NCI-H82 treated with DMSO at 0.1 percent for 48 hours (cell line): ENCODE measurements at regions not wholly inside any gene's neighbourhood (a gene's known extent, or its start where the extent isn't known, plus 50 kb on each side); places are given as distances from the start of the nearest gene placed in this dataset.
"Not testable (repeated sequence)": the region's sequence is repeated elsewhere in the genome, so short reads cannot be mapped to it uniquely, and the experiment has no call there.

Experiments
- DNase-seq: peaks from one replicate; lab custom pipeline; 2025; ENCODE audit not compliant: unreplicated experiment; lab: John Stamatoyannopoulos, UW

DNA sequence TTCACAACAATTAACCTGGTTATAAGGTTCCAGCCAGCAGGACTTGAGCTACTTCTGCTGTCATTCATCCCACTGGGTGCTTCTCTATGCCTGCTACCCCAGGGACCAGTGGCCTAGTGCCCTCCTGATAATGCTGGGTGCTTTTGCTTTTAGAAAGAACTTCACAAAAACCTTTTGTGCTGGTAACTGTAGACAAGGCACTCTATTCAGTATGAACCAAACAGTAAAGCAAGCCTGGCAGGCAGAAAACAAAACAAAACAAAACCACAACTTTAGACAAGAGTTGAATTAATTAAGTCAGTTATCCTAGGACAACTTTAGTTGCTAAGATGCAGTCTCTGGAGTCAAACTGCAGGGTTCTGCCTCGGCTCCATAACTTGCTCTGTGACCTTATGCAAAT lies 61.9 kb upstream of the ADGRL2 start:
- DNase-seq, result no peak

DNA sequence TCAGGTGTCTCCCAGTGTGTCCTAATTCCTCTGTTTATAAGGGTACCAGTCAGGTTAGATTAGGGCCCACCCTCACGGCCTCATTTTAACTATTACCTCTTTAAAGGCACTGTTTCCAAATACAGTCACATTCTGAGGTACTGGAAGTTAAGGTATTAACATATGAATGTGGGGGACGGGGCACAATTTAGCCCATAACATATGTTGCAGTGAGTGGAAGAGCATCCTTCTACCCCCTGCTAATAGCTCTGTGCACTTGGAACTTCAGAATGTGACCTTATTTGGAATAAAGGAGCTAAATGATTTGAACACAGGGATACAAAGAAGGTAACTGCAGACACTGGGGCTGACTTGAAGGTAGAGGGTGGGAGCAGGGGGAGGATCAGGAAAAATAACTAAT lies 67.3 kb upstream of the ADGRL2 start:
- no peak for DNase-seq

DNA sequence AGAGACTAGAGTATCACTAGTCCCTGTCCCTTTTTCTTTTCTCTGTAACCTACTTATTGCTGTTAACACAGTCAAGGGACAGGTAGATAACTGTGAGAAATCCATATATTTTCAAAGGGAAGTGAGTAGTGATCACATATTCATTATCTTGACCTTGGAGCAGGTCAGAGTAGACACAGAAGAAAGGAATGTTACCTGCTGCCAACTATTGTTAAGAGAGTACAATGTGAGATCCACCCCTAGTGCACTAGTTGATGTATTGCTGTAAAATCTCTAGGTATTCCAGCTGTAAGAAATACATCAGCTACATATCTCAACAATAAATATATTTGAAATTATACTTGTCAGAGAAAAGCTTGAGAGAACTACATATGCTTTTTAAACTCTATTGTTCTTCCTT lies 68.7 kb upstream of the ADGRL2 start:
- DNase-seq, result no peak

DNA sequence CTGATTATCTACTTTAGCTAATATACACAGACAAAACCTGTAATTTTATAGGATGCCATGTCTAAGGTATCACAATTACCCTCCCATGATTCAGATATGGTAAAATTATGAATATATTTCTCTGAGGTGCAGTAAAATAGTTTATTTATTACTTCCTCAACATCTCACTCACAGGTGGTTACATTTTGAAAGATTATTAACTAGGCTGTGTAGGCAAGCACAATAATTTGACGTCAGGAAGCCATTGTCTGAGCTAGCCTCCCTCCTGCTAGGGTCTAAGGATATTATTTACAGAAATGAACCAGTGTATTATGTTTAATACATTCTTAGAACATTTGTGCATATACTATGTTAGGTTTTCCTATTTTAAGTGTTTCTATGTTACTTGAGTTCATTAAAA lies 69.9 kb upstream of the ADGRL2 start:
- no peak for DNase-seq

DNA sequence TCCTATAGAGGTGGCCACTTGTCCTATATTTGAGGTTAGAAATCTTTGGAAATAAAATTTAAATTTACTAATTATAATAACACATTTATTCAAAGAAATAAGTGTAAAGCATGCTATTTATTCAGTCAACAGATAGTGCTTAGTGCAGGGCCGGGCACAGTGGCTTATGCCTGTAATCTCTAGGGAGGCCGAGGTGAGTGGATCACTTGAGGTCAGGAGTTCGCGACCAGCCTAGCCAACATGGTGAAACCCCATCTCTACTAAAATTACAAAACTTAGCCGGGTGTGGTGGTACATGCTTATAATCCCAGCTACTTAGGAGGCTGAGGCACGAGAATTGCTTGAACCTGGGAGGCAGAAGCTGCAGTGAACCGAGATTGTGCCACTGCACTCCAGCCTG lies 70.4 kb upstream of the ADGRL2 start:
- not testable (repeated sequence) for DNase-seq

DNA sequence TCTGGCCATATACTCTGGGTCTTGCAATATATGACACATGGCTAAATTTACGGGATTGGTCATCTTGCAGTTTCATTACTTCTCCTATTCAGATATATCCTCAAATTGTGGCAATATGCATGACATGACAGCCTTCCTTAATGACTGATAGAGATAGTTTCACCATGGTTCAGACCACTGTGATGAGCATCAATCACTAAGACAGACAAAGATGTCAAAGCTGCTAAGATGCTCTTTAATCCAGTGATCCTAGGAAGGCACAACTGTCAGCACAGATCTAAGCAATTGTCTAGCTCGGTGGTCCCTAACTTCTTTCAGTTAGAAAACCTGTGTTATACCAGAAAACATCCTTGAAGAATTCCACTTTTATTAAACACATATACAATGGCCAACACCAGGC lies 70.9 kb upstream of the ADGRL2 start:
- DNase-seq, result peak; percentile 4

DNA sequence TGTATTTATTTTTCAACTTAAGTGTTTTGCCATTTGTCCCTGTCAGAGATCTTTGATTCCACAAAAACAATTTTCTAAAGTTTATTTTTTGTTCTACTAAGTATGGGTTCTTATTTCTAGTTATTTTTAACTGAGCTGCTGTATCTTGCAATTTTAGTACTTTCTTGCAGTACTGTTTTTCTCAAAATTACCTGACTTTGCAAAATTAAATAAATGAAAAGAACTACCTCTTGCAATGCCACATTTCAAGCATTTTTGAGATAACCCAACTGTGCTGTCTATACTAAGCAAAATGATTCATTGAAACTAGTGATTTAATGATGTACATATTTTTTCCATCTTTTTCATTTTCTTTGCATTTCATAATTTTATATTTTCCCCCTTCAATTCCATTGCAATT lies 71.5 kb upstream of the ADGRL2 start:
- no peak for DNase-seq

DNA sequence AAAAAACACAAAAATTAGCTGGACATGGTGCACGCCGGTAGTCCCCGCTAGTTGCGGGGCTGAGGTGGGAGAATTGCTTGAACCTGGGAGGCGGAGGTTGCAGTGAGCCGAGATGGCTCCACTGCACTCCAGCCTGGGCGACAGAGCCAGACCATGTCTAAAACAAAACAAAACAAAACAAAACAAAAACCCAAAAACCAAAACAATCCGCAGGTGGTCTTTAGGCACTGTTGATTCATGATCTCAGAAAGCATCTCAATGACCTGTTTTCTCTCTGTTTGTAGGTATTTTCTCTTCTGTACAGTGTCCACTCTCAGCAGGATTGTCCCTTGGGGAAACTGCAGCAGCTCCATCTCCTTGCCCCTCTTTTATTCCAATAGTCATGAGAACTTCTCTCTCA lies 74.9 kb upstream of the ADGRL2 start:
- DNase-seq, result no peak

DNA sequence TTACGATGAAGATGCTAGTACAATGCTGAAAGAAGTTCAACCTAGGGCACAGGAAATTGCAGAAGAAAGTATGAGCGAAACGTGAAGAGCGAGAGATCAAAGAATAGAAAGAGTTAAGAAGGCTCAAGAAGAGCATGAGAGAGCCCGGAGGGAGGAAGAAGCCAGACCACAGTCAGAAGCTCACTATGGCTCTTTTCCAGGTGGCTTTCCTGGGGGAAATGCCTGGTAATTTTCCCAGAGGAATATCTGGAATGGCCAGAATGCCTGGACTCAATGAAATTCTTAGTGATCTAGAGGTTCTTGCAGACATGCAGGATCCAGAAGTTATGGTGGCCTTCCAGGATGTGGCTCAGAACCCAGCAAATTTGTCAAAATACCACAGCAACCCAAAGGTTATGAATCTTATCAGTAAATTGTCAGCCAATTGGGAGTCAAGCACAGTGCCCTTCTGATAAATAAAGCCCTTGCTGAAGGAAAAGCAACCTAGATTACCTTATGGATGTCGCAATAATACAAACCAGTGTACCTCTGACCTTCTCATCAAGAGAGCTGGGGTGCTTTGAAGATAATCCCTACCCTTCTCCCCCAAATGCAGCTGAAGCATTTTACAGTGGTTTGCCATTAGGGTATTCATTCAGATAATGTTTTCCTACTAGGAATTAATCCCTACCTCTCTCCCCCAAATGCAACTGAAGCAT lies 78.0 kb upstream of the ADGRL2 start:
- not testable (repeated sequence) for DNase-seq

DNA sequence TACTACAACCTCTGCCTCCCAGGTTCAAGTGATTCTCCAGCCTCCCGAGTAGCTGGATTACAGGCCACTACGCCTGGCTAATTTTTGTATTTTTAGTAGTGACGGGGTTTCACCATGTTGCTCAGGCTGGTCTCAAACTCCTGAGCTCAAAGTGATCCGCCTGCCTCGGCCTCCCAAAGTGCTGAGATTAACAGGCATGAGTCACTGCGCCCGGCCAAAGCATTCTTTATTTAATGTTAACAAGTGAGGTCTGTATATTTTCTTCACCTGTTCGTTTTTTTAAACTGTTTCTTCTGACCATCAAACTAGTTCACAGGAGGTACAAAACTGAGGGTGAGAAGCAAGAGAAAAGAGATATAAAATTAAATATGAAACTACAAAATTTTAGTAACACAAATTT lies 80.5 kb upstream of the ADGRL2 start:
- not testable (repeated sequence) for DNase-seq

DNA sequence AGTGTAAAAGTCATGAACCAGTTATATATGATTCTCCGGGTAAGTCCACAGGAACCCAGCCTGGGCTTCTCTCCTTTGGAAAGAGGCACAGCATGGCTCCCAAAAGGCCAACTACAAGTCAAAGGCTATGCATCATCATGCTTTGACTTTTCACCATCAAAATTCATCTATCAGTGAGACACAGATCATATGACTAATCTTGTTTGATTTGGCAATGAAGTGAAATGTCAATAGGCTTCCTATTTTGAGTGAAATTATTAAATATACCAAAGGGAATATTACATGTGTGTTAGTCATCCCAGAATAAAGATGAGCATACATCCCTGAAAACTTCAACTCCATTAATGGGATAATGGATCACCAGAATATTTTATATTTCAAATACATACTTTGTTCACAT lies 83.5 kb upstream of the ADGRL2 start:
- no peak for DNase-seq

DNA sequence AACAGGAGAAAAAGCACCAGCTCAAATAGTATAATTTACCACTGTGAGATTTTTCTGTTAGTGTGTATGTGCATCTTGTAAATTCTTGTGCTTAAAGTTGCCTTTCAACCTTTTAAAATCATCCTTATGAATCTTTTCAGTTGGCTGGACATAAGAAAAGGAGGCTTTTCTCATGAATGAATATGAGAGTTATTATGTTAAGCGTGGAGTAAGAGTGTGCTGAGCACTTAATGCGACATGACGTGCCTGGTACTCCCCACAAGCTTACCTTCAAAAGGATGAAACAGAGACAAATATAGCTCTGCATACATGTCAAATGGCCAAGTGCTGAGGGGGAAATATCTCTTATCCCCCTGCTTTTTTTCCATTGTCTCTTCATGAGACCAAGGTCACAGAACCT lies 85.3 kb upstream of the ADGRL2 start:
- DNase-seq, result no peak

DNA sequence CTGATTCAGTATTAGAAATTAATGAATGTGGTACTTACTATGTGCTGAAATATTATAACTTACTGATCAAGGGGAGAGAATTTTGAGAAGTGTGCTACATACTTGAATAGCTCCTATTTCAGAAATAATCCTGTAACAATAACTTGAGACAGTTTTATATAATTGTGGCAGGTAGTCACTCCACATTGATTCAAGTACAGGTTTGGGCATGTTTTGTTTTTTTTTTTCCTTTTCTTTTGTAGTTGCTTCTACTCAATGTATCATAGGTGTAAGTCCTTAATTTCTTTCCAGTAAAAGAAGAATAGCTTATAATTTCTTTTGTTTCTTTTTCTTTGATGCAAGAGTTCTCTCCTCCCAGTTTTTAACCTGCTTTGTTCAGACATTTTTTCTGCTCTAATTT lies 86.1 kb upstream of the ADGRL2 start:
- no peak for DNase-seq

DNA sequence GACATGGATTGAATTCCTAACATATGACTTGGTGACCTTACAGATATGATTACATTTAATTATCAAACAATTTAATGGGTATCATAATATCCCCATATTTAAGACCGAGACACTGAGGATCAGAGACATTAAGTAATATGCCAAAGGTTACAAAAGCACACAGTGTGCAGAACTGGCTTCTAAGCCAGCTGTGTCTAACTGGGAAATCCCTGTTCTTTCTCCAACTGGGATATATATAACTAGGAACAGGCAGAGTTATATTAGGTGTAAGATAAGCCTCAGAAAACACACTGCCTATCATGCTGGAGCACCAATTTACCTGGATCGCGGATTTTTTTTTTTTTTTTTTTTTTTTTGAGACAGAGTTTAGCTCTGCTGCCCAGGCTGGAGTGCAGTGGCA lies 88.3 kb upstream of the ADGRL2 start:
- DNase-seq, result no peak

DNA sequence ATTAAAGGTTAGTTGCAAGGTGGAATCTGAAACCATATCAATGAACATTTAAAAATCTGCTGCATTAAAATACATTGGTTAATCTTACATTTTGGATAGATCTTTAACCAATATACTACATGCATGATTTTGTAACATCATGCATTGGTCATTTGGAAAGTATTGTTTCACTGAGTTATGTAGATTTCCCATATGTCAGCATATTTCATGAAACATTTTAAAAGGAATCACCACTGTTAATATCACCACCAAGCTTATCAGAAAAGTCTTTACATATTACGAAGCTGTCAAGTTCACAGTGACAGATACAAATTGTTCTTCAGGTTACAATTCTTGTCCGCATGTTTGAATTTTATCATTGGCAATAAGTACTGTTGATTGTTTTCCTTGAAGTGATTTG lies 89.9 kb upstream of the ADGRL2 start:
- DNase-seq, result no peak

DNA sequence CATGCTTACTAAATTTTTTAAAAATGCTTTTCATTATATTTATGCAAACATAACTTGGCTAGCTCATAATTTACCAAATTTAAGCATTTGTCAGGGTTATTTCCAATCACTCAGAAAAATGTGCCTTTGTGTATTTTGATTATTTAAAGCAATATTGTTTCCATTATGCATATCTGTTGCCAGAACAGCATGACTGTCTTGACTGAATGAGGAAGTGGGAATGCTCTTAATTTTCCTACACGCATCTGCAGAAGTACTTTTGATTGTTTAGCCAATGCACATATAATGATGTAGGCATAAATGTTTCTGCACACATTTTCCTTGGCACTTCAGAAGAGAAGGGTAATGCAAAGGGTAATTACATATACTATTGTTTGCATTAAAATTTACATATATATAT lies 92.5 kb upstream of the ADGRL2 start:
- DNase-seq, result no peak

DNA sequence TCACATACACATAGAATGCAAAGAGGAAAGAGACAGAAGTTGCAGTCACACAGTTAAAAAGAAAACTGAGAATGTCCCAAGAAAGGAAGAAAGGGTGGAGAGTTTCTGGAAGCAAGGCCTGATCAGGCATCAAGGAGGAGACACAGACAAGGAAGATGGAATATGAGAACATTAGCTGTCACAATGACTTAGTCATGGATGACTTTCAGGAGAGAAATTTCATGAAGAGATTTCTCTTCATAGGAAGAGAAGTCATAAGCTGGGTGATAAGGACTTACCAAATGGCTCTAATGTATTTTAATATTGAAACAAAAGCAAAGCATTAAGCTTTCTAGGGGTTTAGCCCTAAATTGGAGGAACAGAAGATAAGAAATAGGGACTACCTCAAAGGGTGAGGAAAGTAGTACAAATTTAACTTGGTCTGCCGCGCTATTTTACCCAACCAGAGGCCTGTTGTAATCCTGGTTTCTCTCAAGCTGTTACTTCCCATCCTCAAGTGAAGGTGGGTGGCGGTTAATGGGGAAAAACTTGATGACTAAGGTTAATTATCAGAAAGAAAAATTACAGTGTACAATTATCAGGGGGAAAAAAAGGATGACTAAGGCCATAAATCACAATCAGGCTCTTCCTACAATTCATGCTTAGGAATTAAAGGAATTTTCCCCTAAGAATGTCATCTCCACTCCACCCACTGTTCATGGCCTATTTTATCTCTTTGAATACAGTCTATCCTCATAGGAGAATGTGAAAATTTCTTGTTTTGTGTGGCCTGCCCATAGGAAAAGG lies 93.9 kb upstream of the ADGRL2 start:
- DNase-seq, result no peak

DNA sequence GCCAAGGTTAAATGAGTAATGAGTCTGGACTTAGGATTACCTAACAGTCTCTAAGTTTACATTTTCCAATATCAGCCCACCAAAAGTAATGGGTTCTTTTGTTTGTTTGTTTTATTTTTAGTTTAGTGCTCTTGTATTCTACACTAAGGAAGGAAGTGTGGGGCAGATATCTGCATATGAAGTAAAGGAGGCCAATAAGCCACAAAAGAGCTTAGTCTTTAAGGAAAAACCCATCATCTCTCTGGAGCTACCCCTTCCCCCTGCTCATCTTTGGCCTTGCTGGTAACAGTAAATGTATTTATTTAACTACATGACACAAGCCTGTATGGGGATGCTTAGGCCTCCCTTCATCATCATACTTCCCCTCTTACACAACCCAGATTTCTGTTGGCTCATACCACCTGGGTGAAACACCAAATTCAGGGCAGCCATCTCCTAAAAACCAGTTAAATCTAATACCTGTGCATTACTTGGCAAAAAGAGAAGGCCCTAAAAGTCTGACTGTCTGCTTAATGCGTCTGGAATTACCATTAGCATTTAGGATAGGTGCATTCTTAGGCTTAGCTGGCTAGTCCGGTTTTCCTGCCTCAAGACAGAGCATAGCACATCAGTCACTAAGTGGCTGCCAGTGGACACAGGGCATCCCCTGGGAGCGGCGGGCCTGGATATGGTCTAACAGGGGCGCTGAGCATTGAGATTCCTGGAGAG lies 96.8 kb upstream of the ADGRL2 start:
- DNase-seq, result no peak

DNA sequence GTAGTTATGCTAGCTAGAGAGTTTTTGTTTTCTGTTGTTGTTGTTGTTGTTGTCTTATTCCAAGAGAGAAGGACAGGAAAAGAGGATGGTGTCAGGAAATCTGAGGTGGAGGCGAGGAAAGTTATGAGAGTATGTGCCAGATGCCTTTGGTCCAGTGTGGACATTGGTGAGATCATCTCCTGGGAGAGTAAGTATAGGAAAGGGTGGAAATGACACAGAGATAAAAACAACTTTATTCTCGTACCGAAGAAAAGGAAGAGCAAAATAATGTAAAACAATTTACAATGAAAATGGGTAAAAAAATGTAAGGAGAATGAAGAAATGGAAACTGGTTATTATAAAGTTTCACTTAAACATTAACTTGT lies 97.4 kb upstream of the ADGRL2 start:
- DNase-seq, result no peak

DNA sequence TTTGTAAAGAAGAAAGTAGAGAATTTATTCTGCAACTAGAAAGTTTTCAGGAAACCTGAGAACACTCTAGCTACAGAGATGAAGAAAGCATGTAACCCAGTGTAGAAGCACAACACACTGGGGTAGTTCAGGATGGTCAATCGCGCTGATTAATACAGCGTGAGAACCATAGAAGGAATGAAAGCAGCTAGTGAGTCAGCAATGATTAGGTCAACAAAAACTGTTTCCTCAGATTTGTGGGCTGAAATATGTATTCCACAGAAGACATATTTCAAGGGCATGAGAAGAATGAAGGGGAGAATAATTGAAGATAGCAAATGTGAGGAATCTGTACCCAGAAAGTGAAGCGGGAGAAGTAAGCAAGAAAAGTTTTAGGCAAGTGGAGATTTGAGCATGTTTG lies 97.8 kb upstream of the ADGRL2 start:
- DNase-seq, result no peak

DNA sequence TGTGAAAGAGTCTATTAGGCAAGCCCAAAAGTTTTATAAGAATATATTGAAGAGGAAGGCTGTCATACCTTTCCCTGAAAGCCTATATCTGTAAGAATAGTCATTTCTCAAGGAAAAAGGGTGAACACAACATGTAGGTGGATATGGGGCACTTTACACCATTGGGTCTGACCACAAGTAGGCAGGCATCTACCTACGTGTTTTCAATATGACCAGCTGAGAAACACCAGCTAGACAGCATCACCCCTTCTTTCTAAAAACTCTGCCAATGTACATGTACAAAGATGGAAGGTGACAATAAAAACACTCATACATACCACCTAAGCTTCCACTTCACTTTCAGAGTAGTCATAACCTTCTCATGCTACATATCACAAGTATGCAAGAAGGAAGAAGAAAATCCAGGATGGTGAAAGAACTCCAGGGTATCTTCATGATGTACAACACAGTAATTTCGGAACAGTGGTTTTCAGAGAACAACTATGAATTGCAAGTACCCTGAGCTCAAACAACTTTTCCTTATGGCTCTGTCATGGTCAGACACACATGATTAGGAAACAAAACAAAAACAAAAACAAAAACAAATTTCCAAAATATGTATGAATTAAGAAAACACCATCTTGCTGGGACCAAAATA lies 98.5 kb upstream of the ADGRL2 start:
- no peak for DNase-seq
